ENCODE measurements at regions not wholly inside any gene's neighbourhood (a gene's known extent, or its start where the extent isn't known, plus 50 kb on each side); places are given as distances from the start of the nearest gene placed in this dataset.

DNA sequence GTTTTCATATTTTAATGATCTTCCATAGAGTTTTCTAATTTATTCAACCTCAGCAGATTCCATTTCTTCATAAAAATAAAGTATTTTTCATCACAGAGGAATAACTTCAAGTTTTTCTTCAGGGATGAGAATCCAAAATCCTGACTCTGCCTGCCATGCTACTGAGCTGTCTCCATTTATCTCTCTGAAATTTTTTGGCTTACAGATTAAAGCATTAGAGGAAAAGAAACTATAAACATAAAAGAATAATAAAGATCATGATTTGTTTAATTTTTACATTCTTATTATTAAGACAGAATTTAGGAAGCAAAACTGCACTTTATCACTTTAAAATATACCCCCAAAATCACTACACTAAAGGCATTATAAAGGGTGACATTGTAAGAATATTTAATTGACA lies 301.8 kb upstream of the NFE2L3 start:
- intact Hi-C loops (cut with micrococcal nuclease; ENCODE audit: unreplicated experiment), result loop anchor here (2.0 kb wide), 1 partner anchor 283 kb away; no protein-coding TSS in a partner anchor
- H3K9me3 ChIP-seq (ENCODE audit: insufficient read depth, low read depth), result no peaks in the 10 kb centered on the region
- no peak overlapping the region for H3K4me3 ChIP-seq
- H3K27me3 ChIP-seq (ENCODE audit: insufficient read depth, low read depth), result peaks cover 29% of the 10 kb centered on the region
- peak overlapping the region; percentile 52 for H3K4me2 ChIP-seq
- no peak for DNase-seq
- H3K36me3 ChIP-seq (ENCODE audit: low read depth), result no peaks in the 10 kb centered on the region
- H3K9me2 ChIP-seq (ENCODE audit: insufficient read depth), result no peaks in the 10 kb centered on the region
- ChIA-PET CTCF (no interaction called here), POLR2A (ENCODE audit: unreplicated experiment) (no interaction called here)
- H3F3A ChIP-seq (ENCODE audit: insufficient read depth, low read depth), result no peaks in the 10 kb centered on the region; the same call in none of the 2 replicates
- BruUV-seq (replicated peaks), result no TSS peak
- no peaks in the 10 kb centered on the region for H3K79me2 ChIP-seq (ENCODE audit: low read depth)
- TF ChIP-seq EZH2 (IDR thresholded peaks at IDR 0.05; ENCODE audit: low read depth) (no peak), CTCF (conservative IDR thresholded peaks at IDR 0.05) (no peak)
- H4K20me1 ChIP-seq (ENCODE audit: insufficient read depth), result no peaks in the 10 kb centered on the region
- peaks cover 33% of the 10 kb centered on the region for H3K4me1 ChIP-seq (replicated peaks; ENCODE audit: insufficient read depth)
- no peak overlapping the region for H2AFZ ChIP-seq
- no peak overlapping the region for H3K27ac ChIP-seq

DNA sequence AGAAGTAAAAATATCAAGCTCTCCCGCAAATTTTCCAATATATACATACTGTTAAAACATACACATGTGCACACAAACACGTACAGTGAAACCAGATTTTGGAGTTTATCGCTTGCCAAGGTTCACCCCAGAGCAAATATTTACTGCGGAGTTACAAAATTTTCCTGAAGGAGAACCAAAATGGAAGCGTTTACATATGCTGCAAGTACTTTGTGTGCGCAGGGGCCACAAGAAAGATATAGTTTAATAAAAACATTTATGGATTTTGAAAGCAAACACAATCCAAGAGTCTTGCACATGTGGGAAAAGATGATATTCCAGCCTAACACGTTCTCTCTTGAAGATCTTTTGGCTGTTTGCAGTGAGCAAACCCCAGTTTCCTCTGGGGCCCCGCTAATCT lies 301.3 kb upstream of the NFE2L3 start:
- Histone ChIP-seq H3K4me3 (no peak overlapping the region), H4K20me1 (ENCODE audit: insufficient read depth) (no peaks in the 10 kb centered on the region), H3K9me2 (ENCODE audit: insufficient read depth) (no peaks in the 10 kb centered on the region), H3F3A (ENCODE audit: insufficient read depth, low read depth) (no peaks in the 10 kb centered on the region; the same call in none of the 2 replicates), H3K36me3 (ENCODE audit: low read depth) (no peaks in the 10 kb centered on the region), H3K4me1 (replicated peaks; ENCODE audit: insufficient read depth) (peaks cover 38% of the 10 kb centered on the region), H3K27me3 (ENCODE audit: insufficient read depth, low read depth) (peaks cover 23% of the 10 kb centered on the region), H3K4me2 (no peak overlapping the region), H3K79me2 (ENCODE audit: low read depth) (no peaks in the 10 kb centered on the region), H3K27ac (no peak overlapping the region), H2AFZ (no peak overlapping the region), H3K9me3 (ENCODE audit: insufficient read depth, low read depth) (no peaks in the 10 kb centered on the region)
- ChIA-PET CTCF (no interaction called here), POLR2A (ENCODE audit: unreplicated experiment) (no interaction called here)
- TF ChIP-seq CTCF (conservative IDR thresholded peaks at IDR 0.05) (no peak), EZH2 (IDR thresholded peaks at IDR 0.05; ENCODE audit: low read depth) (no peak)
- DNase-seq, result no peak
- no TSS peak for BruUV-seq (replicated peaks)
- intact Hi-C loops (cut with micrococcal nuclease; ENCODE audit: unreplicated experiment), result loop anchor here (1.0 to 2.0 kb wide), 2 partner anchors 284 to 591 kb away; no protein-coding TSS in a partner anchor

DNA sequence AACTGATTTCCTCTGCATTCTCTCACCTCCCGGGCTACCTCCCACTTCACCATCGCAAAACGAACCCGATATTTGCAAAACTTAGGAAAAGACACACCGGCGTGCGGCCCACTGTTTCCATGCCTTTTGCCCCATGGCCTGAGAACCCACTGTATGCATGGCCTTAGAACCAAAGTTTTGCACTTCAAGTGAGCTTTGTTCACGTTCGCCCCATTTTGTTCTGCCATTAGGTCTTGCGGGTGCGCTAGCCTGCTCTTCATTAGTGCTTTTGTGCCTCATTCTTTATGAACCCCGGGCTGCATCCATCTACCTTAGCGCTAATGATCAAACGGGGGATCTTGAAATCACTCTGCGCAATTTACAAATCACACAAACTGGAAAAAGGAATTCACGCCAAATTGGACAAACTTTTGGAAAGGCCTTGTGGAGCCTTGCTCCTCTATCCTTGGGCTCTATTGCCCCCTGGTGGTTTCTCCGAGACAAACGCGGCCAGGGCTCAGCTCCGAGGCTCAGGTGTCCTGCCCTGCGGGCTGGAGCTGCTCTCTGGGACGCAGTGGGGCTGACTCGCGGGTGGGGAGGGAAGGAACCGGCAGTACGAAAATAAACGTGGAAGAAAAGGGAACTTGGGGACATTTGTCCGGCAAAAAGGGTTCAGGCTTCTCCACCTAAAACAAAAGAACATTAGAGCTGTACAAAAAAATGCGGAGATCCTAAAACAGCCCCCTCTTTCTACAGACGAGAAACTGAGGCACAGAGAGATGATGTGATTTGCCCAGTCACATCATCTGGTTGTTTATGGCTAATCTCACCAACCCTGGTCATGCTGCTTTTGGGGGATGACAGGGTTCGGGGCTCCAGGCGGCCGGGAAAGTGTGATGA lies 300.4 kb upstream of the NFE2L3 start:
- Histone ChIP-seq H3K9me3 (ENCODE audit: insufficient read depth, low read depth) (no peaks in the 10 kb centered on the region), H4K20me1 (ENCODE audit: insufficient read depth) (no peaks in the 10 kb centered on the region), H3K79me2 (ENCODE audit: low read depth) (no peaks in the 10 kb centered on the region), H3K27me3 (ENCODE audit: insufficient read depth, low read depth) (peaks cover 27% of the 10 kb centered on the region), H3K9me2 (ENCODE audit: insufficient read depth) (no peaks in the 10 kb centered on the region), H2AFZ (no peak overlapping the region), H3F3A (ENCODE audit: insufficient read depth, low read depth) (no peaks in the 10 kb centered on the region; the same call in none of the 2 replicates), H3K36me3 (ENCODE audit: low read depth) (no peaks in the 10 kb centered on the region), H3K4me3 (no peak overlapping the region), H3K27ac (no peak overlapping the region), H3K4me1 (replicated peaks; ENCODE audit: insufficient read depth) (peaks cover 42% of the 10 kb centered on the region), H3K4me2 (peak overlapping the region; percentile 2; the same call in 1 of the 2 replicates)
- BruUV-seq (replicated peaks), result no TSS peak
- CTCF ChIA-PET, result interaction anchor here (0.6 kb wide), 1 partner anchor 38 kb away, joined by 6 read pairs; no protein-coding TSS in a partner anchor
- intact Hi-C loops (cut with micrococcal nuclease; ENCODE audit: unreplicated experiment), result loop anchor here (1.0 to 2.0 kb wide), 2 partner anchors 285 to 592 kb away; no protein-coding TSS in a partner anchor
- POLR2A ChIA-PET (ENCODE audit: unreplicated experiment), result no interaction called here
- DNase-seq, result peak; percentile 58 to 65
- TF ChIP-seq EZH2 (IDR thresholded peaks at IDR 0.05; ENCODE audit: low read depth), result no peak
- TF ChIP-seq CTCF (conservative IDR thresholded peaks at IDR 0.05), result peak; percentile 92
